ENCODE measurements at regions not wholly inside any gene's neighbourhood (a gene's known extent, or its start where the extent isn't known, plus 50 kb on each side); places are given as distances from the start of the nearest gene placed in this dataset.

- no peak for TF ChIP-seq EP300 (IDR thresholded peaks at IDR 0.05)
- no peak for TF ChIP-seq CTCF (IDR thresholded peaks at IDR 0.05)
- no peak for TF ChIP-seq POLR2A (IDR thresholded peaks at IDR 0.05)
- no peak for TF ChIP-seq POLR2AphosphoS5 (IDR thresholded peaks at IDR 0.05)
- no peak for DNase-seq (ENCODE audit: low spot score in 2 of 2)
- 67% methylated on average over 1 of the region's 1 CpG for WGBS
Observed at GRCh38 chr12:45572114-45572513, 157.4 kb upstream of the ARID2 start.

GRCh38 chr12:45575417-45575816, 154.1 kb upstream of the ARID2 start:
- Histone ChIP-seq H3K27me3 (no peaks in the 10 kb centered on the region), H3K4me1 (peaks cover 39% of the 10 kb centered on the region), H3K4me3 (no peak overlapping the region), H3K36me3 (no peaks in the 10 kb centered on the region), H3K9me3 (no peaks in the 10 kb centered on the region), H3K27ac (no peak overlapping the region)
- no peak for TF ChIP-seq POLR2AphosphoS5 (IDR thresholded peaks at IDR 0.05)
- no peak for TF ChIP-seq POLR2A (IDR thresholded peaks at IDR 0.05)
- no peak for TF ChIP-seq CTCF (IDR thresholded peaks at IDR 0.05)
- TF ChIP-seq EP300 (IDR thresholded peaks at IDR 0.05), result no peak
- DNase-seq (ENCODE audit: low spot score in 2 of 2), result no peak

More at GRCh38 chr12:45572114-45572513, 157.4 kb upstream of the ARID2 start:
- no peaks in the 10 kb centered on the region for H3K27me3 ChIP-seq
- no peaks in the 10 kb centered on the region for H3K36me3 ChIP-seq
- peak overlapping the region; percentile 53 for H3K27ac ChIP-seq
- peaks cover 26% of the 10 kb centered on the region for H3K4me1 ChIP-seq
- no peak overlapping the region for H3K4me3 ChIP-seq
- H3K9me3 ChIP-seq, result no peaks in the 10 kb centered on the region

DNA sequence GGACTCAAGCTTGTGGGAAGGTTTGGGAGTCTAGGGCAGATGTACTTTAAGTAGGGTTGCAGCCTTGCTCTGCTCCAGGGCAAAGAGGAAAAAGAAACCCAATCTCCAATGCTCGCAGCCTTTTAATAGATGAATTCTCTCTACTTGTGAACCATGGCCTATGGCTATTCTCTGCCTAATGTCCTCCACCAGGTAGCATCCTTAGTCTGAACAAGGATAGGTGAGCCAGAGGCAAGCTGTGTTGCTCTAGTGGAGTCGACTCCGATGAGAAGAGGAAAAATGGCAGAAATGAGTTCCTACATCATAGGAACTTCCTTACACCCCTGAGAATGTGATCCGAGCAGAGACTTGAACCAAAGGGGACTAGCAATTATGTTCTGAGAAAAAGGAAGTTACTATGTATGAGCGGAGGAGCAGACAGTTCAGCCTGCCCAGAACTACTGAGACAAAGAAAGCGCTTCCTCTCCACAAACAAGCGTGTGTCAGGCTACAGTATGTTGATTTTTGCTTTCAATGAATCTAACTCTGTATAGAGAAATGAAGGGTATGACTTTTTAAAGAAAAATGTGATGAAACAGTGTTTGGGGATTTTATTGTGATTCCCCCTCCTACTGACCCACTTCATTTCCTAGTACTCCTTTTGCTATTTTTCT, 153.6 kb upstream of the ARID2 start:
- 64% methylated on average over 7 of the region's 7 CpGs for WGBS
- DNase-seq (ENCODE audit: low spot score in 2 of 2), result no peak
- Histone ChIP-seq H3K9me3 (no peaks in the 10 kb centered on the region), H3K4me3 (no peak overlapping the region), H3K27me3 (no peaks in the 10 kb centered on the region), H3K27ac (no peak overlapping the region), H3K36me3 (no peaks in the 10 kb centered on the region), H3K4me1 (peaks cover 39% of the 10 kb centered on the region)
- TF ChIP-seq CTCF (IDR thresholded peaks at IDR 0.05) (no peak), POLR2AphosphoS5 (IDR thresholded peaks at IDR 0.05) (no peak), EP300 (IDR thresholded peaks at IDR 0.05) (no peak), POLR2A (IDR thresholded peaks at IDR 0.05) (no peak)

GRCh38 chr12:45577844-45578399, 151.6 kb upstream of the ARID2 start:
- 66% methylated on average over 3 of the region's 3 CpGs for WGBS
- TF ChIP-seq POLR2AphosphoS5 (IDR thresholded peaks at IDR 0.05), result no peak
- no peak for TF ChIP-seq POLR2A (IDR thresholded peaks at IDR 0.05)
- TF ChIP-seq CTCF (IDR thresholded peaks at IDR 0.05), result no peak
- TF ChIP-seq EP300 (IDR thresholded peaks at IDR 0.05), result no peak
- no peak overlapping the region for H3K27ac ChIP-seq

DNA sequence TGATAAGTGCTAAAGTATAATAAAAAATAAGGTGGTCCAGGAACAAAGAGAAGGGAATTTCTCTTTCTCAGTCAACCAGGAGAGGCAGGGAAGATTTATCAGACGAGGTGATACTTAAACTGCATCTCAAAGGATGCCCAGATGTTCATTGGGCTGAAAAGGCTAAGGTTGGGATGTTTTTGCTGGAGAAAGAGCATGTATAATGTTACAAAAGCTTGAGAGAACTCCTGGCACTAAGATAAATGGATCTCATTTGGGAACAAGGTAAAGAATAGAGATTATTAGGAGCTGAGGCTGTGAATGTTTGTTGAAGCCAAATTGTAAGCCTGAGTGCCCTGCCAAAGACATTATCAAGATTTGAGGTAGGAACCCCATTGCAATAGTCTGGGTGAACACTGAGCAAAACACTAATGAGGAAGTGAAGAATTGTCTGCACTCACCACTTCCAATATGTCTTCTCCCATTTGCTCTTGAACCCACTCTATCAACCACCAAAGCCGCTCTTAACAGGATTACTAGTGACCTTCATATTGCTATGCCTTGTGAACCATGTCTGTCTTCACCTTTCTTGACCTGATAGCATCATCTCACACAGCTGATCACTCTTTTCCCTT, 149.0 kb upstream of the ARID2 start:
- DNase-seq (ENCODE audit: low spot score in 2 of 2), result no peak
- Histone ChIP-seq H3K27me3 (no peaks in the 10 kb centered on the region), H3K36me3 (no peaks in the 10 kb centered on the region), H3K27ac (no peak overlapping the region), H3K4me3 (no peak overlapping the region), H3K4me1 (peaks cover 26% of the 10 kb centered on the region), H3K9me3 (no peaks in the 10 kb centered on the region)
- TF ChIP-seq POLR2A (IDR thresholded peaks at IDR 0.05) (no peak), POLR2AphosphoS5 (IDR thresholded peaks at IDR 0.05) (no peak), EP300 (IDR thresholded peaks at IDR 0.05) (no peak), CTCF (IDR thresholded peaks at IDR 0.05) (no peak)
- WGBS, result 85% methylated on average over 2 of the region's 2 CpGs

More at GRCh38 chr12:45577844-45578399, 151.6 kb upstream of the ARID2 start:
- Histone ChIP-seq H3K9me3 (no peaks in the 10 kb centered on the region), H3K4me3 (no peak overlapping the region), H3K4me1 (peaks cover 26% of the 10 kb centered on the region), H3K36me3 (no peaks in the 10 kb centered on the region), H3K27me3 (no peaks in the 10 kb centered on the region)
- no peak for DNase-seq (ENCODE audit: low spot score in 2 of 2)

Measured in suprapubic skin (tissue), 4 donors.